Esophagus muscularis mucosa (tissue), 4 donors: ENCODE measurements at regions not wholly inside any gene's neighbourhood (a gene's known extent, or its start where the extent isn't known, plus 50 kb on each side); places are given as distances from the start of the nearest gene placed in this dataset.

Experiments used
- DNase-seq: peaks from one replicate; pipeline ENCODE4 v3.0.0-alpha.2; 2017; ENCODE audit errors: extremely low spot score
- H3K27ac ChIP-seq, 4 donors: fragments of 200-600 bp; sonication (generic); replicated peaks in 1 of 4; 1 replicate in 3 of 4; 2 replicates in 1 of 4; pipeline ENCODE4 v1.5.1; 2016 to 2019; ENCODE audit warnings: mild to moderate bottlenecking in 1 of 4
- H3K27me3 ChIP-seq, 4 donors: fragments of 200-600 bp; sonication (generic); one replicate each; pipeline versions ENCODE4 v1.5.1 to v1.6.0; 2016 to 2019
- H3K36me3 ChIP-seq, 4 donors: fragments of 200-600 bp; sonication (generic); one replicate each; pipeline ENCODE4 v1.5.1; 2016 to 2019
- H3K4me1 ChIP-seq, 4 donors: fragments of 200-600 bp; sonication (generic); one replicate each; pipeline ENCODE4 v1.5.1; 2016 to 2019
- H3K4me3 ChIP-seq, 4 donors: fragments of 200-600 bp; sonication (generic); 1 replicate in 2 of 4; 2 replicates in 2 of 4; pipeline ENCODE4 v1.5.1; 2016 to 2019; ENCODE audit warnings: mild to moderate bottlenecking in 4 of 4, moderate library complexity in 1 of 4
- H3K9me3 ChIP-seq, 4 donors: fragments of 200-600 bp; sonication (generic); 1 replicate in 3 of 4; 2 replicates in 1 of 4; pipeline ENCODE4 v1.5.1; 2016 to 2019
- EP300 ChIP-seq: sonication (generic); formaldehyde crosslinking; IDR thresholded peaks from one replicate; pipeline ENCODE4 v1.6.1; 2017; ENCODE audit warnings: antibody characterized with exemption
- POLR2A ChIP-seq: fragments of 450-650 bp; IDR thresholded peaks from one replicate; pipeline ENCODE4 v1.6.1; 2017; ENCODE audit warnings: antibody characterized with exemption, moderate library complexity, mild to moderate bottlenecking, low read depth
- POLR2AphosphoS5 ChIP-seq, 2 donors: sonication (generic); formaldehyde crosslinking; IDR thresholded peaks; one replicate each; pipeline ENCODE4 v1.6.1; 2017; ENCODE audit warnings: antibody characterized with exemption in 2 of 2
- WGBS: methylation state at CpG from one replicate; pipeline ENCODE4 v1.1.5; 2018; 5-methylcytosine and 5-hydroxymethylcytosine counted together
- intact Hi-C: fragments of 100-400 bp; cut with DNase I; formaldehyde crosslinking; loops from one replicate; pipeline ENCODE4 v1.15.1; 2023
- TF ChIP-seq, protein P1 (sequence below), 3 experiments: fragments of 200-600 bp in 2 of 3; fragments of 450-650 bp in 1 of 3; sonication (generic) in 2 of 3; IDR thresholded peaks; one replicate each; pipeline ENCODE4 v1.5.1; 2017 to 2019; ENCODE audit warnings: antibody characterized with exemption in 3 of 3, mild to moderate bottlenecking in 2 of 3, moderate library complexity in 1 of 3

DNA sequence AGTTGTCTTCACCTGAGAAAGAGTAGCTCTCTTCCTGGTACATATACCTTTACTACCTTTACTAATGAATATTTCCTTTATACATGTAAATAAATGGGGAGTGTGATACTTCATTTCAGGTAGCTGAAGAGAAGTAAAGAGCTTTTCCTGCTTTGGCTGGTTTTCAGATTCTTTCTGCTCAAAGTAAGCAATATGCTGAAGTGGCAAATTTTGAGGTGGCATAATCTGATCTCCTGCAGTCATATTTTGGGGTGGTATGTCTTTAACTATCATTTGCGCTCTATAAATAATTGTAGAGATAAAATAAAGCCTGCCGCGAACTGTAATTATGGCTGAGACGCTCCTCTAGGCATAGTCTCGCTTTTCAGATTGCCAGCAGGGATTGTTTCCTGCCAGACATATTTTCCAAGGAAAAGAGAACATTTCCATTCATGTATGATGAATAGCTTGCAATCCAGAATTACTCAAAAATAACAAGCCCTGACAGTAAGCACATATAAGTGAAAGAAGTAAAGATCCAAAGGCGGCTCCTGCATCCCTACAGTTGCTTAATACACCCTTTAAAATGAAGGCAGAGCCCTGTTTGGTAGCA is 200.7 kb downstream of the C12orf50 start:
- TF ChIP-seq EP300 (no peak), POLR2A (no peak), POLR2AphosphoS5 (IDR thresholded peaks at IDR 0.05) (no peak)
- TF ChIP-seq, protein P1, sequence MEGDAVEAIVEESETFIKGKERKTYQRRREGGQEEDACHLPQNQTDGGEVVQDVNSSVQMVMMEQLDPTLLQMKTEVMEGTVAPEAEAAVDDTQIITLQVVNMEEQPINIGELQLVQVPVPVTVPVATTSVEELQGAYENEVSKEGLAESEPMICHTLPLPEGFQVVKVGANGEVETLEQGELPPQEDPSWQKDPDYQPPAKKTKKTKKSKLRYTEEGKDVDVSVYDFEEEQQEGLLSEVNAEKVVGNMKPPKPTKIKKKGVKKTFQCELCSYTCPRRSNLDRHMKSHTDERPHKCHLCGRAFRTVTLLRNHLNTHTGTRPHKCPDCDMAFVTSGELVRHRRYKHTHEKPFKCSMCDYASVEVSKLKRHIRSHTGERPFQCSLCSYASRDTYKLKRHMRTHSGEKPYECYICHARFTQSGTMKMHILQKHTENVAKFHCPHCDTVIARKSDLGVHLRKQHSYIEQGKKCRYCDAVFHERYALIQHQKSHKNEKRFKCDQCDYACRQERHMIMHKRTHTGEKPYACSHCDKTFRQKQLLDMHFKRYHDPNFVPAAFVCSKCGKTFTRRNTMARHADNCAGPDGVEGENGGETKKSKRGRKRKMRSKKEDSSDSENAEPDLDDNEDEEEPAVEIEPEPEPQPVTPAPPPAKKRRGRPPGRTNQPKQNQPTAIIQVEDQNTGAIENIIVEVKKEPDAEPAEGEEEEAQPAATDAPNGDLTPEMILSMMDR (IDR thresholded peaks at IDR 0.05) = no peak
- no peaks in the 10 kb centered on the region for H3K9me3 ChIP-seq
- intact Hi-C loops = no loop called here
- H3K27ac ChIP-seq = no peak overlapping the region
- 87% methylated on average over 6 of the region's 6 CpGs for WGBS
- H3K4me3 ChIP-seq = no peak overlapping the region
- no peaks in the 10 kb centered on the region for H3K4me1 ChIP-seq
- DNase-seq = no peak
- H3K36me3 ChIP-seq = no peaks in the 10 kb centered on the region
- no peaks in the 10 kb centered on the region for H3K27me3 ChIP-seq

- WGBS = 69% methylated on average over 2 of the region's 2 CpGs
- Histone ChIP-seq H3K27ac (no peak overlapping the region), H3K27me3 (no peaks in the 10 kb centered on the region), H3K36me3 (no peaks in the 10 kb centered on the region), H3K4me1 (no peaks in the 10 kb centered on the region), H3K4me3 (no peak overlapping the region), H3K9me3 (no peaks in the 10 kb centered on the region)
- intact Hi-C loops = no loop called here
- no peak for DNase-seq
- TF ChIP-seq, protein P1 (IDR thresholded peaks at IDR 0.05) = no peak
- TF ChIP-seq POLR2AphosphoS5 (IDR thresholded peaks at IDR 0.05) (no peak), EP300 (no peak), POLR2A (no peak)
Measured at GRCh38 chr12:87827638-87828264, 201.4 kb downstream of the C12orf50 start.

- TF ChIP-seq POLR2A (no peak), EP300 (no peak)
- TF ChIP-seq, protein P1 (IDR thresholded peaks at IDR 0.05) = no peak
- 84% methylated on average over 1 of the region's 1 CpG for WGBS
- DNase-seq = no peak
- Histone ChIP-seq H3K4me3 (no peak overlapping the region), H3K27me3 (no peaks in the 10 kb centered on the region), H3K36me3 (no peaks in the 10 kb centered on the region), H3K27ac (no peak overlapping the region), H3K4me1 (no peaks in the 10 kb centered on the region), H3K9me3 (no peaks in the 10 kb centered on the region)
- intact Hi-C loops = no loop called here
Measured at GRCh38 chr12:87822923-87823322, 206.3 kb downstream of the C12orf50 start.

- intact Hi-C loops = no loop called here
- no peak for DNase-seq
- peaks cover 0 to 4% (median 0%) of the 10 kb centered on the region in 4 donors for H3K4me1 ChIP-seq
Measured at GRCh38 chr12:87820524-87821202, 208.5 kb downstream of the C12orf50 start.

More at GRCh38 chr12:87820524-87821202, 208.5 kb downstream of the C12orf50 start:
- TF ChIP-seq EP300 = no peak
- no peak for TF ChIP-seq POLR2A
- TF ChIP-seq, protein P1 (IDR thresholded peaks at IDR 0.05) = no peak
- TF ChIP-seq POLR2AphosphoS5 (IDR thresholded peaks at IDR 0.05) = no peak
- no peaks in the 10 kb centered on the region for H3K27me3 ChIP-seq
- no peak overlapping the region for H3K4me3 ChIP-seq
- H3K27ac ChIP-seq = no peak overlapping the region
- 68% methylated on average over 6 of the region's 6 CpGs for WGBS
- no peaks in the 10 kb centered on the region for H3K9me3 ChIP-seq
- H3K36me3 ChIP-seq = no peaks in the 10 kb centered on the region
